T47D (cell line): ENCODE measurements at regions not wholly inside any gene's neighbourhood (a gene's known extent, or its start where the extent isn't known, plus 50 kb on each side); places are given as distances from the start of the nearest gene placed in this dataset.
A peak's percentile ranks its signal among the peaks of the same experiment; 100 is the strongest.
"Not testable (repeated sequence)": the region's sequence is repeated elsewhere in the genome, so short reads cannot be mapped to it uniquely, and the experiment has no call there.

Experiments used
- DNase-seq, 2 experiments: peaks; one replicate each; pipeline versions ENCODE4 v3.0.0 to v3.0.0-alpha.2; 2011 to 2012; ENCODE audit warnings: low read depth in 1 of 2, low spot score in 1 of 2
- JUND ChIP-seq: IDR thresholded peaks from 2 replicates; pipeline ENCODE4 v1.6.1; 2012; ENCODE audit warnings: low read depth
- in situ Hi-C: cut with HindIII; loops from 2 replicates; pipeline ENCODE4 v1.10.0; 2016; ENCODE audit warnings: low sequenced_read_pairs, low pct_unique_long_range_greater_than_20kb

GRCh38 chr2:65602603-65603235 lies 170.3 kb upstream of the SPRED2 start:
- no peak for TF ChIP-seq JUND
- DNase-seq, result no peak
- in situ Hi-C loops, result no loop called here

DNA sequence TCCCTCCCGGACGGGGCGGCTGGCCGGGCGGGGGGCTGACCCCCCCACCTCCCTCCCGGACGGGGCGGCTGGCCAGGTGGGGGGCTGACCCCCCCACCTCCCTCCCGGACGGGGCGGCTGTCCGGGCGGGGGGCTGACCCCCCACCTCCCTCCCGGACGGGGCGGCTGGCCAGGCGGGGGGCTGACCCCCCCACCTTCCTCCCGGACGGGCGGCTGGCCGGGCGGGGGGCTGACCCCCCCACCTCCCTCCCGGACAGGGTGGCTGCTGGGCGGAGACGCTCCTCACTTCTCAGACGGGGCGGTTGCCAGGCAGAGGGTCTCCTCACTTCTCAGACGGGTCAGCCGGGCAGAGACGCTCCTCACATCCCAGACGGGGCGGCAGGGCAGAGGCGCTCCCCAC lies 168.5 kb upstream of the SPRED2 start:
- in situ Hi-C loops, DNase-seq: not testable (repeated sequence)

DNA sequence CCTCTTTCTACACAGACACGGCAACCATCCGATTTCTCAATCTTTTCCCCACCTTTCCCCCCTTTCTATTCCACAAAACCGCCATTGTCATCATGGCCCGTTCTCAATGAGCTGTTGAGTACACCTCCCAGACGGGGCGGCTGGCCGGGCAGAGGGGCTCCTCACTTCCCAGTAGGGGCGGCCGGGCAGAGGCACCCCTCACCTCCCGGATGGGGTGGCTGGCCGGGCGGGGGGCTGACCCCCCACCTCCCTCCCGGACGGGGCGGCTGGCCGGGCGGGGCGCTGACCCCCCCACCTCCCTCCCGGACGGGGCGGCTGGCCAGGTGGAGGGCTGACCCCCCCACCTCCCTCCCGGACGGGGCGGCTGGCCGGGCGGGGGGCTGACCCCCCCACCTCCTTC lies 168.0 kb upstream of the SPRED2 start:
- DNase-seq, in situ Hi-C loops: not testable (repeated sequence)

DNA sequence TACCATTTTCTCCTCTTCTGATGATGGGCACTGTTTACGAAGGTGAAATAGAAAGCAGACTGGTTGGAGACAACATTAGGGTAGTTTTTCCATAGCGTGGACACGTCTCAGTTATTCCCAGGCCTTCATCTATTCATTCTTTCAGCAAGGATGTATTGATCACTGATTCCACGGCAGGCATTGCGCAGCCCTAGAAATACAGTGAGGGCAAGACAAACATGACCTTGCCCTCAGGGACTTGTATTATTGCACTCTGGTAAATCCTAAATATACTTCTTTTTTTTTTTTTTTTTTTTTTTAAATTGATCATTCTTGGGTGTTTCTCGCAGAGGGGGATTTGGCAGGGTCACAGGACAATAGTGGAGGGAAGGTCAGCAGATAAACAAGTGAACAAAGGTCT lies 167.3 kb upstream of the SPRED2 start:
- no peak for TF ChIP-seq JUND
- DNase-seq, result no peak
- in situ Hi-C loops, result no loop called here

DNA sequence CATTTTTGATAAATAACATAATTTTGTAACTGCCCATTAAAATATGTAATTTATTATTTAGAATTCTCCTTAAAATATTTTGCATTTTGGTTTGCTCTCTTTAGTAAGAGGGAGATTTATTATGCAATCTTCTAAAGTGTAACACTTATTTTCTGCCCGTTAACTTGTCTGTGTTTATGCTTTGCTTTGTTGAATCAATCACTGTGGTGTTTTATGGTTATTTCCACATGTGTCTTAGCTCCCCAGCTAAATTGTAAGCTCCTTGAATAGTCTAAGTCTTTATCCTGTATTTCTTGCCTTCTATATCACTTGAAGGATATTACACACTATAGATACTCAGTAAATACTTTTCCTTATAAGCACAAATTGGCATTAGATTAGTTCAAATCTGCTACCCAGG lies 166.6 kb upstream of the SPRED2 start:
- in situ Hi-C loops, result no loop called here
- no peak for TF ChIP-seq JUND
- no peak for DNase-seq

DNA sequence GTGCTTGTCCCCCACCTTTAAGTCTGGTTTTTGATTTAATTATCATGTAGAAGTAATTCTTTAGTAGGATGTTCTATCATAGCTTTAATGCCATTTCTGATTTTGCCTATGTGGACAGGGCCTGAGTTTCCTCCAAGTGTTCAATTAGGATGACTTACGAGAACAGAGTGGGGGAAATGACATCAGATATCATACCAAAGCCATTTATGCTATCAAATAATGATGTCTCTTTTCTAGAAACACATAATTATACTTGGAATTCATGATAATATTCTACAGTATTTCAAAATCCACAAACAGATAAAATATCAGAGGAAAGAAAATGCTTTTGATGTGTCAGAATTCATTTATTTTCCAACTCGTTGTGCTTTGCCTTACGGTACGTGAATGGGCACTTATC lies 165.9 kb upstream of the SPRED2 start:
- no peak for TF ChIP-seq JUND
- in situ Hi-C loops, result no loop called here
- DNase-seq, result no peak

GRCh38 chr2:65595630-65596029 lies 163.2 kb upstream of the SPRED2 start:
- DNase-seq, result no peak
- in situ Hi-C loops, result no loop called here
- no peak for TF ChIP-seq JUND

DNA sequence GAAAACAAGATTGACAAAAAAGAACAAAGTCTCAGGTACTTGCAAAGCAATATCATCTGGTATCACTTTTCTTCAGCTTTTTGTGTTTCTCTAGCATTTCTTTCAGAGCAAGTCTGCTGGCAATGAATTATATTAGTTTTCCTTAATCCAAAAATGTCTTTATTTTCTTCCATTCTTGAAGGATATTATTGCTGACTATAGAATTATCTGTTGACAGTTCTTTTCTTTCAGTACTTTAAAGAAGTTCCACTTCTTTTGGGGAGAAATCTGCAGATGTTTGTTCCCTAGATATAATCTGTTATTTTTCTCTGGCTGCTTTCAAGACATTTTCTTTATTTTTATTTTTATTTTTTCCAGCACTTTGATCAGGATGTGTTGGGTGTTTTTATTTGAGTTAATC lies 161.8 kb upstream of the SPRED2 start:
- TF ChIP-seq JUND, result no peak
- in situ Hi-C loops, result no loop called here
- no peak for DNase-seq

GRCh38 chr2:65589667-65590066 lies 157.3 kb upstream of the SPRED2 start:
- in situ Hi-C loops, result no loop called here
- no peak for DNase-seq
- TF ChIP-seq JUND, result no peak

DNA sequence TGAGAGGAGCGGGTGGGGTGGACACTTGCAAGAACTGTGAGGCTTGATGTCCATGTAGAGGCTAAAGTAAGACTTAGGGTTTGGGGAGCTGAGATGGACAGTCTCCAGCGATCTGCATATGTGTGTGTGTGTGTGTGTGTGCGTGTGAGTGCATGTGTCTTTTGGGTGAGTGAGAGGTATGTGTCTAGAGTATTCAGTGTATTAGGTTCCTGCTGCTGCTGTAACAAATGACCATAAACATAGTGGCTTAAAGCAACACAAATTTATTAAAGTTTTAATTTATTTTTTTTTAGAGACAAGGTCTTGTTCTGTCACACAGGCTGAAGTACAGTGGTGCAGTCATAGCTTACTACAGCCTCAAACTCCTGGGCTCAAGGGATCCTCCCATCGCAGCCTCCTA lies 155.4 kb upstream of the SPRED2 start:
- in situ Hi-C loops, result no loop called here
- TF ChIP-seq JUND, result no peak
- no peak for DNase-seq

DNA sequence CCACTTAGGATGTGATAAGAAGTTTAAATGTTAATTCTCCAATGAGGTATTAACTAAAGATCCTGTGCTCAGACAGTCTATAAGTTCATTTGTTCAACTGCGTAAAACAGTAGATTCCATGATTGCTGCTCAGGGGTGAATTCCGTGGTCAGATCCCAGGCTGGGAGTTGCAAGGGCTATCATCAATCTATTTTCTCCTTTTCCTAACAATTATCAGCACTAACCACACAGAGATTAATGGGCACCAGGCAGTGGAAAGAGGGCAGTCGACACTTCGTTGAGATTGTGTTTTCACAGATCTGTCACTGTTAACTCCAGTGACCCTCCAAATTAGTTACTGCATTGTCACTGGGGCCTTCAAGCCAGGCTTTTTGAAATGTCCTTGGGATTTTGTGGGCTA lies 154.1 kb upstream of the SPRED2 start:
- in situ Hi-C loops, result no loop called here
- TF ChIP-seq JUND, result no peak
- no peak for DNase-seq

- in situ Hi-C loops, result no loop called here
- TF ChIP-seq JUND, result no peak
- DNase-seq, result no peak
Observed at GRCh38 chr2:65583061-65583460, 150.7 kb upstream of the SPRED2 start.

DNA sequence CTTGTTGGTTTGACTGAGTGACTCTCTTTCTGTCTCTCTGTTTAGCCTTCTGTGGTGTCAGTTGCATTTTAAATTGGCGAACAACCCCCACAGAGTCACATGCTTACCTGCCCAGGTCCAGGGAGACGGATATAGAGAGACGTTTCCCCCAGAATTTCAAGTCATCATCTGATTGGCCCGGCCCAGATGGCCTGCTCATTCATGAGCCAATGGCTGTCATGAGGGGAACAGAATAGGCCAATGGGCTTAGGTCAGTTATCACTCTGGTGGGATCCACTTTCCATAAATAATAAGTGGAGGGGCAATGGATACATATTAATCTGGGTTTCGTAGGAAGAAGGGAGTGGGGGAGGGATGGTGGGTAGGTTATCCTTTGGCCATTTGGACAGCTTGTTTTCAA lies 150.0 kb upstream of the SPRED2 start:
- no peak for DNase-seq
- in situ Hi-C loops, result no loop called here
- TF ChIP-seq JUND, result no peak

GRCh38 chr2:65580824-65581223 lies 148.4 kb upstream of the SPRED2 start:
- in situ Hi-C loops, result no loop called here
- peak in 1 of 2 experiments; percentile 3 for DNase-seq

More at GRCh38 chr2:65580824-65581223, 148.4 kb upstream of the SPRED2 start:
- no peak for TF ChIP-seq JUND
